VCaP (cell line): ENCODE measurements at regions not wholly inside any gene's neighbourhood (a gene's known extent, or its start where the extent isn't known, plus 50 kb on each side); places are given as distances from the start of the nearest gene placed in this dataset.

Experiments
- H3K27ac ChIP-seq: fragments of 450-650 bp; 2 replicates; pipeline ENCODE4 v1.5.1; 2017
- TF ChIP-seq, protein P1 (sequence below): fragments of 450-650 bp; conservative IDR thresholded peaks from 2 replicates; pipeline ENCODE4 v1.5.1; 2017; ENCODE audit warnings: mild to moderate bottlenecking, moderate library complexity

DNA sequence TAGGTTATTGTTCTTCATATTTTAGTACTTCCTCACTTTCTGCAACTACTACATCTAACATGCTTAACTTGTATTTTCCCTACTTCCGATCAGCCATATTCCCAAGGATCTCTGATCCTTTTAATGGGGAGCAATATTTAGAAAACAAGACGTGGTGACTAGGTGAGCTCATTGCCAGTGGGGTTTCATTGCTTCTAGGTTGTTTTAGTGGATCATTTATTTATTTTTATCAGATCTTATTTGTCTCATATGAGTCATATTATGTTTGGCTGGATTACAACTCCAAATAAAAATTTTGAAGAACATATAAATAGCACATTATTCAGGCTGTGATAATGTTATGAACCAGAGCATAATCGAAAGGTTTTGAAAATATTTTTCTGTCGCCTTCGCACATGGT, 480.9 kb upstream of the TMEFF2 start:
- H3K27ac ChIP-seq: no peak overlapping the region
- TF ChIP-seq, protein P1, sequence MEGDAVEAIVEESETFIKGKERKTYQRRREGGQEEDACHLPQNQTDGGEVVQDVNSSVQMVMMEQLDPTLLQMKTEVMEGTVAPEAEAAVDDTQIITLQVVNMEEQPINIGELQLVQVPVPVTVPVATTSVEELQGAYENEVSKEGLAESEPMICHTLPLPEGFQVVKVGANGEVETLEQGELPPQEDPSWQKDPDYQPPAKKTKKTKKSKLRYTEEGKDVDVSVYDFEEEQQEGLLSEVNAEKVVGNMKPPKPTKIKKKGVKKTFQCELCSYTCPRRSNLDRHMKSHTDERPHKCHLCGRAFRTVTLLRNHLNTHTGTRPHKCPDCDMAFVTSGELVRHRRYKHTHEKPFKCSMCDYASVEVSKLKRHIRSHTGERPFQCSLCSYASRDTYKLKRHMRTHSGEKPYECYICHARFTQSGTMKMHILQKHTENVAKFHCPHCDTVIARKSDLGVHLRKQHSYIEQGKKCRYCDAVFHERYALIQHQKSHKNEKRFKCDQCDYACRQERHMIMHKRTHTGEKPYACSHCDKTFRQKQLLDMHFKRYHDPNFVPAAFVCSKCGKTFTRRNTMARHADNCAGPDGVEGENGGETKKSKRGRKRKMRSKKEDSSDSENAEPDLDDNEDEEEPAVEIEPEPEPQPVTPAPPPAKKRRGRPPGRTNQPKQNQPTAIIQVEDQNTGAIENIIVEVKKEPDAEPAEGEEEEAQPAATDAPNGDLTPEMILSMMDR: no peak

DNA sequence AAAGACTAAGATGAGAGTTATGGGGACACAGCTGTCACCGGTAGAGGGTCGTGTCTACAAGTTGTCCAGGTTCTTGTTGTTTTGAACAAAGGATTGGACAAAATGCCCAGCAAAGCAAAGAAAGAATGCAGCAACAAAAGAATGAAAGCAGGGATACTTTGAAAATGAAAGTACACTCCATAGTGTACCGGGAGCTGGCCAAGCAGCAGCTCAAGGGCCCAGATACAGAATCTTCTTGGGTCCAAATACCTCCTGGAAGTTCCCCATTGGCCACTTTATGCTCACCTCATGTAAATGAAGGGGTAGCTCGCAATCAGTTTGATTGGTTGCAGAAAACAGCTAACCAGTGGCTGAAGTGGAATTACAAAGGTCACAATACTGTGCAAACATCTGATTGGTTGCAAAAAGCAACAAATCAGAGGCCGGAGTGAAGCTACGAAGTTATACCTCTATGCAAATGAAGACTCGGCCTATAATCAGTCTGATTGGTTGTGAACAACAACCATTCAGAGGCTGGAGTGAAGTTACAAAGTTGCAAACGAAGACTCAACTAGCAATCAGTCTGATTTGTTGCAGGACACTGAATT, 474.9 kb upstream of the TMEFF2 start:
- H3K27ac ChIP-seq: no peak overlapping the region
- TF ChIP-seq, protein P1: no peak

DNA sequence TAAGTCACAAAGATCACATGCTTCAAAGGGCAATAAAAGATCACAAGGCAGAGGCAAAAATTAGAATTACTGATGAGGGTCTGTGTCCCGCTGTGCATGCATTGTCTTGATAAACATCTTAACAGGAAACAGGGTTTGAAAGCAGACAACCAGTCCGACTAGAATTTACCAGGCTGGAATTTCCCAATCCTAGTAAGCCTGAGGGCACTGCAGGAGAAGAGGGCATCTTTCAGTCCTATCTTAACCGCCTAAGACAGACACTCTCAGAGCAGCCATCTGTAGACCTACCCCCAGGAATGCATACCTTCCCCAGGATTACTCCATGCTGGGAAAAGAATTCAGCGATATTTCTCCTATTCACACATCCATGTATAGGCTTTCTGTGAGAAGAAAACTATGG, 465.8 kb upstream of the TMEFF2 start:
- peak overlapping the region; percentile 18; the same call in 1 of the 2 replicates for H3K27ac ChIP-seq

DNA sequence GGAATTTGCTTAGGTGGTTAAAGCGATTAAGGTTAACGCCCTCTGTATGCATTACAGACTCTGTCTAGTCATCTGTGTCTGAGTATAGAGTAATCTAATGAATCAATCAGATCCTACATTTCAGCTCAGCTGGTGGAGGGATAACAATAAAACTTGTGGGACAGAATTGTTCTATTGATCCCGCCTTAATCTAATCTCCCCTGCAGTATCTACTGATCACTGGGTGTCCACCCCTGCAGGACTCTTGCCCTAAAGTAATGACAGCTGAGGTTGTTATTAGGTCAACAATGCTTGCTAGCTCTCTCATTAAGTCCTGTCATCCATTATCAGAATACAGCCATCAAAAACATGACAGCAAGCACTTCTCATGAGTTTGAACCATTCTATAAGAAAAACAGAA, 462.6 kb upstream of the TMEFF2 start:
- TF ChIP-seq, protein P1: no peak
- no peak overlapping the region for H3K27ac ChIP-seq

DNA sequence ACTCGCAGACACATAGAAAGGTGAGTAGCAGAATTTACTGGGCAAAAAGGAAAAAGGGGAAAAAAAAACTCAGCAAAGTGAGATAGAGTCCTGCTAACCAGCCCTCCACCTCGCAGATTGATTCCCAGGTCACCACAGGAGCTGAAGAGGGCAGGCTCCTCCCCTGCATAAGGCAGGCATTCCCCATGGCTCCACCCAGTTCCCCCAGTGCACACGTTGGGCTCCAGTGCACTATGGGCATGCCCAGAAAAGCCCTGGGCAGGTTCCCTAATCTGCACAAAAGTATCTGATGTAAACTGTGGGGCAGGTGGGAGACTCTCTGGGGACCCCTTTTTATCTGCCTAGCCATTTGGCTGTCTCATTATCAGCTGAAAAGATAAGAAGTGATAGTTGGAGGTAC, 461.2 kb upstream of the TMEFF2 start:
- TF ChIP-seq, protein P1: no peak
- H3K27ac ChIP-seq: no peak overlapping the region

DNA sequence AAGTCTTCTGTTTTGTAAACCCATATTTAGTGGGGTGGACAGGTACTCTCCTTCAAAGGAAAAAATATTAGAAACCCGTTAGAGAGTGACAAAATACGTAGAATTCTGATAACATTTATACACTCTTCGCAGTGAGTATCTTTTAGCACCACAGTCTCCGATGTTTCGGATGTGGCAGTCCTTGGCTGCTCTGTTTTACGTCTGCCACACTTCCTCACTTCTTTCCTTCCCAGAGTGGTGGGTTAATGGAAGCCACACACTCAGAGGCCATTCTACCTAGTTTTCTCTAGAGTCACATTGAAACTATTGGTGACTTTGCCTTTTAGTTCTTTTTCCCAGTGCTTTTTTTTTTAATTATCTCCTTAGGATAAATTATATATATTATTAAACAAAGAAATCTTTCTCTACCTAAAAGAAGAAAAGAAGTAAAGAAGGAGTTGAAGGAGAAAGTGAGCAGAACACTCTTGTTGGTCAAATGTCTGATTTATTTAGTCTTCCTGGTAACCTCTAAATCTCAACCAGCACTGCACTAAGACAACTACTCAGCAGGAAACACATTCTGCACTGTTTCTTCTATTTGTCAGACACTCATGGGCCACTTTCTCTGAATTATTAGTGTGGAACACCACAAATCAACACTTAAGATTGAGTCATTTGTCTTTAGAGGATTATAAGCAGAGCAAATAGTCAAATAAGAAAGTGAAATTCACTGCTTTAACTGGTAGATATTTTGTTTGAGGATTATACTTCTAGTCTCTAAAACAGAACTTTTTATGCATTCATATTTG, 451.3 kb upstream of the TMEFF2 start:
- TF ChIP-seq, protein P1: no peak

DNA sequence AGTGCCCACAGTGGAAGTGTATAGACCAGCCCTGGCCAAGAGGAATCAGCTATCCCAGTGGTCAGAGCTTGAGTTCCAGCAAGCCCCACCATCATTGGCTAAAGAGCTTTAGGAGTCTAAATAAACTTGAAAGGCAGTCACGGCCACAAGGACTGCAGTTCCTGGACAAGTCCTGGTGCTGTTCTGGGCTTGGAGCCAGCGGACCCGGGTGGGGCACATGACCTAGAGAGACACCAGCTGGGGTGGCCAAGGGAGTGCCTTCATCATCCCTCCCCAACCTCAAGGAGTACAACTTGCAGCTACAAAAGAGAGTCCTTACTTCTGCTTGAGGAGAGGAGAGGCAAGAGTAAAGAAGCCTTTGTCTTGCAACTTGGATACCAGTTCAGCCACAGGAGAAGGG, 439.8 kb upstream of the TMEFF2 start:
- TF ChIP-seq, protein P1: no peak
- no peak overlapping the region for H3K27ac ChIP-seq

More for the DNA sequence above, 451.3 kb upstream of the TMEFF2 start:
- H3K27ac ChIP-seq: no peak overlapping the region

DNA sequence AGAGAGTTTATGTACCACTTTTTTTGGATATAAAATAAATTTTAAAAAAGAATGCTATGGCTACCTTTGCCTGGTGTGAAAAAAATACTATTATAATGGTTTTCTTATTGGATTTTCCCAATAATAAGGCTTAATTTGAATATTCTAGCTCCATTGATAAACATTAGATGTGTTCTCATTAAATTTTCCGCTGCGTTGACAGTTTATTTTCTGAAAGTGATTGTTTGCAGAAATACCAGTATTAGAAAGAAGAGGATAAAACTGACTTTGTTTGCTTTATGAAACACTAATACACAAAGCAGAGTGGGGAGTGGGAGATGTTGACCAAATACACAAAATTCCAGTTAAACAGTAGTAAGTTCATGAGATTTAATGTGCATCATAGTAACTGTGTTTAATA, 433.3 kb upstream of the TMEFF2 start:
- TF ChIP-seq, protein P1: no peak
- no peak overlapping the region for H3K27ac ChIP-seq
